ENCODE measurements at regions not wholly inside any gene's neighbourhood (a gene's known extent, or its start where the extent isn't known, plus 50 kb on each side); places are given as distances from the start of the nearest gene placed in this dataset.

DNA sequence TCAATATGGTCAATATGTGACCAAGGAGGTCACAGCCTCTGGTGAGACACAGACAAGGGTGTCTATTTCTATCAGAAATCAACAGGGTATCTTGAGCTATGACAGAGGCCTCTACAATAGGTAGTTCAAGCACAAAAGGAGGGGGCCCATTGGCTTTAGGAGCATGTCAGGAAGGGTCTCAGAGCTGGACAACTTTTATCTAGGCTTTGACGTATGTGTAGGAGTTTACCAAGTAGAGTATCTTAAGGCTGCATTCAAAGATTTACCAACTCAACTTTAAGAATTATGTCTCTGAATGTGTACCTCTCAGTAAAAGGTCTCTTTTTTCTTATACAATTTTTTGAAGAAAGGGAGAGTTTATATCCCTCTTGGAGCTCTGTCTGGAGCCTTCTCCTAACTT lies 297.2 kb downstream of the NSG2 start:
- TF ChIP-seq, protein P1, sequence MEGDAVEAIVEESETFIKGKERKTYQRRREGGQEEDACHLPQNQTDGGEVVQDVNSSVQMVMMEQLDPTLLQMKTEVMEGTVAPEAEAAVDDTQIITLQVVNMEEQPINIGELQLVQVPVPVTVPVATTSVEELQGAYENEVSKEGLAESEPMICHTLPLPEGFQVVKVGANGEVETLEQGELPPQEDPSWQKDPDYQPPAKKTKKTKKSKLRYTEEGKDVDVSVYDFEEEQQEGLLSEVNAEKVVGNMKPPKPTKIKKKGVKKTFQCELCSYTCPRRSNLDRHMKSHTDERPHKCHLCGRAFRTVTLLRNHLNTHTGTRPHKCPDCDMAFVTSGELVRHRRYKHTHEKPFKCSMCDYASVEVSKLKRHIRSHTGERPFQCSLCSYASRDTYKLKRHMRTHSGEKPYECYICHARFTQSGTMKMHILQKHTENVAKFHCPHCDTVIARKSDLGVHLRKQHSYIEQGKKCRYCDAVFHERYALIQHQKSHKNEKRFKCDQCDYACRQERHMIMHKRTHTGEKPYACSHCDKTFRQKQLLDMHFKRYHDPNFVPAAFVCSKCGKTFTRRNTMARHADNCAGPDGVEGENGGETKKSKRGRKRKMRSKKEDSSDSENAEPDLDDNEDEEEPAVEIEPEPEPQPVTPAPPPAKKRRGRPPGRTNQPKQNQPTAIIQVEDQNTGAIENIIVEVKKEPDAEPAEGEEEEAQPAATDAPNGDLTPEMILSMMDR (IDR thresholded peaks at IDR 0.05 in 4 of 5, conservative IDR thresholded peaks at IDR 0.05 in 1 of 5), result no peak
- no peak for TF ChIP-seq POLR2A (IDR thresholded peaks at IDR 0.05)

All from gastrocnemius medialis (tissue), 4 donors.